H1 (cell line): ENCODE measurements at regions not wholly inside any gene's neighbourhood (a gene's known extent, or its start where the extent isn't known, plus 50 kb on each side); places are given as distances from the start of the nearest gene placed in this dataset.

Experiments
- CTCF ChIA-PET: fragments of 300-600 bp; sonication (Branson Sonifier 250); formaldehyde crosslinking; loops from one replicate; lab custom pipeline; 2021; ENCODE audit not compliant: partially characterized antibody; lab: Charles Lee
- POLR2A ChIA-PET: fragments of 300-600 bp; sonication (Branson Sonifier 250); formaldehyde crosslinking; loops from one replicate; lab custom pipeline; 2021; ENCODE audit warnings: inconsistent platforms; ENCODE audit not compliant: partially characterized antibody; lab: Charles Lee
- DNase-seq, 2 experiments: peaks; one replicate each; pipeline versions ENCODE4 v3.0.0 to v3.0.0-alpha.2; 2010 to 2022; ENCODE audit warnings: low spot score in 2 of 2, low read depth in 1 of 2, mixed read lengths in 1 of 2
- FAIRE-seq: peaks from 2 replicates; lab custom pipeline; 2011; peaks lifted over from hg19 to GRCh38; lab: Jason Lieb, UNC
- H2AFZ ChIP-seq: 2 replicates; pipeline ENCODE4 v1.8.1; 2012; ENCODE audit warnings: low read length, inconsistent platforms
- H2AK5ac ChIP-seq: 2 replicates; pipeline ENCODE4 v1.6.1; 2013; ENCODE audit warnings: low read depth, low read length
- H2BK120ac ChIP-seq: replicated peaks from 2 replicates; pipeline ENCODE3; 2013; ENCODE audit warnings: low read depth, low read length, inconsistent platforms
- H2BK12ac ChIP-seq: 2 replicates; pipeline ENCODE4 v1.6.1; 2013; ENCODE audit warnings: low read depth, low read length
- H2BK15ac ChIP-seq: 2 replicates; pipeline ENCODE4 v1.6.1; 2013; ENCODE audit warnings: low read length
- H2BK20ac ChIP-seq: 2 replicates; pipeline ENCODE4 v1.6.1; 2013; ENCODE audit warnings: low read length
- H2BK5ac ChIP-seq: 2 replicates; pipeline ENCODE4 v1.6.1; 2013; ENCODE audit warnings: low read depth, low read length
- H3K14ac ChIP-seq: 2 replicates; pipeline ENCODE4 v1.6.1; 2013; ENCODE audit warnings: inconsistent platforms; ENCODE audit not compliant: insufficient read length
- H3K18ac ChIP-seq: 2 replicates; pipeline ENCODE4 v1.6.1; 2013; ENCODE audit warnings: low read length; ENCODE audit errors: extremely low read depth
- H3K23ac ChIP-seq: 2 replicates; pipeline ENCODE4 v1.6.1; 2013; ENCODE audit warnings: inconsistent platforms; ENCODE audit not compliant: insufficient read length
- H3K23me2 ChIP-seq: 2 replicates; pipeline ENCODE4 v1.6.1; 2013; ENCODE audit warnings: low read depth, low read length
- H3K27ac ChIP-seq: 2 replicates; pipeline ENCODE4 v1.6.1; 2011; ENCODE audit warnings: low read depth, low read length, inconsistent platforms
- H3K27me3 ChIP-seq, 4 experiments: replicated peaks in 1 of 4; 1 replicate in 1 of 4; 2 replicates in 3 of 4; pipeline versions ENCODE4 v1.6.1 to v1.8.1; 2011 to 2013; ENCODE audit warnings: low read length in 3 of 4, mild to moderate bottlenecking in 3 of 4, inconsistent platforms in 2 of 4, mixed read lengths in 2 of 4, moderate library complexity in 1 of 4; ENCODE audit not compliant: control insufficient read depth in 3 of 4, insufficient read depth in 3 of 4; ENCODE audit errors: extremely low read depth in 1 of 4
- H3K36me3 ChIP-seq, 4 experiments: 2 replicates each; pipeline versions ENCODE4 v1.6.1 to v1.8.1; 2011 to 2013; ENCODE audit warnings: mild to moderate bottlenecking in 4 of 4, low read length in 3 of 4, moderate library complexity in 2 of 4, control low read depth in 1 of 4, inconsistent platforms in 1 of 4; ENCODE audit not compliant: insufficient read depth in 4 of 4, control insufficient read depth in 2 of 4
- H3K4ac ChIP-seq: replicated peaks from 2 replicates; pipeline ENCODE3; 2013; ENCODE audit warnings: low read length, low read depth, mixed read lengths, inconsistent platforms; ENCODE audit not compliant: insufficient read length
- H3K4me1 ChIP-seq, 4 experiments: replicated peaks in 1 of 4; 1 replicate in 1 of 4; 2 replicates in 3 of 4; pipeline versions ENCODE4 v1.6.1 to v1.8.1; 2011 to 2013; ENCODE audit warnings: low read length in 3 of 4, inconsistent platforms in 2 of 4, mixed read lengths in 1 of 4; ENCODE audit not compliant: insufficient read depth in 4 of 4, control insufficient read depth in 3 of 4
- H3K4me2 ChIP-seq, 2 experiments: 2 replicates each; pipeline versions ENCODE4 v1.6.1 to v1.8.1; 2011 to 2013; ENCODE audit warnings: low read depth in 2 of 2, low read length in 2 of 2, control low read depth in 1 of 2, inconsistent platforms in 1 of 2, mild to moderate bottlenecking in 1 of 2; ENCODE audit not compliant: insufficient read depth in 1 of 2
- H3K4me3 ChIP-seq, 4 experiments: fragments of 200-600, 300-600 bp in 1 of 4; sonication (generic), shearing (Covaris generic), sonication (Bioruptor Twin) in 1 of 4; 2 replicates each; pipeline versions ENCODE4 v1.5.1 to v1.8.1; 2011 to 2016; ENCODE audit warnings: low read length in 4 of 4, low read depth in 3 of 4, control low read depth in 2 of 4, inconsistent platforms in 2 of 4, mild to moderate bottlenecking in 2 of 4, mixed read lengths in 1 of 4, moderate library complexity in 1 of 4; ENCODE audit not compliant: insufficient read depth in 2 of 4; ENCODE audit errors: extremely low read depth in 1 of 4
- H3K56ac ChIP-seq: replicated peaks from 2 replicates; pipeline ENCODE3; 2013; ENCODE audit warnings: low read depth, mild to moderate bottlenecking, mixed read lengths, low read length, inconsistent platforms; ENCODE audit not compliant: insufficient read length
- H3K79me1 ChIP-seq: 2 replicates; pipeline ENCODE4 v1.6.1; 2013; ENCODE audit warnings: low read depth, low read length, control low read depth
- H3K79me2 ChIP-seq, 2 experiments: 2 replicates each; pipeline versions ENCODE4 v1.6.1 to v1.8.1; 2012 to 2013; ENCODE audit warnings: low read length in 2 of 2, mild to moderate bottlenecking in 2 of 2, inconsistent platforms in 1 of 2; ENCODE audit not compliant: insufficient read depth in 2 of 2, control insufficient read depth in 1 of 2
- H3K9ac ChIP-seq, 4 experiments: replicated peaks in 1 of 4; 1 replicate in 1 of 4; 2 replicates in 3 of 4; pipeline versions ENCODE4 v1.6.1 to v1.8.1; 2011 to 2013; ENCODE audit warnings: low read depth in 3 of 4, low read length in 3 of 4, control low read depth in 2 of 4, mild to moderate bottlenecking in 2 of 4, moderate library complexity in 2 of 4, inconsistent platforms in 1 of 4; ENCODE audit errors: extremely low read depth in 1 of 4
- H3K9me3 ChIP-seq, 2 experiments: 2 replicates each; pipeline versions ENCODE4 v1.6.1 to v1.8.1; 2012 to 2013; ENCODE audit warnings: mild to moderate bottlenecking in 2 of 2, moderate library complexity in 2 of 2, control low read depth in 1 of 2, inconsistent platforms in 1 of 2, low read depth in 1 of 2, low read length in 1 of 2, mixed read lengths in 1 of 2; ENCODE audit not compliant: insufficient read depth in 2 of 2
- H4K20me1 ChIP-seq, 2 experiments: replicated peaks in 1 of 2; 2 replicates each; pipeline versions ENCODE3 to v1.8.1; 2011 to 2013; ENCODE audit warnings: inconsistent platforms in 2 of 2, low read length in 2 of 2, mild to moderate bottlenecking in 1 of 2; ENCODE audit not compliant: insufficient read depth in 2 of 2, control insufficient read depth in 1 of 2
- H4K5ac ChIP-seq: 2 replicates; pipeline ENCODE4 v1.6.1; 2013; ENCODE audit warnings: low read length, low read depth, mixed read lengths, inconsistent platforms; ENCODE audit not compliant: insufficient read length
- H4K8ac ChIP-seq: 2 replicates; pipeline ENCODE4 v1.8.0; 2013; ENCODE audit warnings: mild to moderate bottlenecking, moderate library complexity, low read length, inconsistent platforms; ENCODE audit not compliant: insufficient read depth; ENCODE audit errors: extremely low read depth
- H4K91ac ChIP-seq: replicated peaks from 2 replicates; pipeline ENCODE3; 2013; ENCODE audit warnings: low read length, mixed read lengths, inconsistent platforms; ENCODE audit not compliant: insufficient read length
- CEBPB ChIP-seq: IDR thresholded peaks from 2 replicates; pipeline ENCODE4 v1.6.1; 2012; ENCODE audit warnings: low read depth, low read length
- NRF1 ChIP-seq: IDR thresholded peaks from 2 replicates; pipeline ENCODE4 v1.6.1; 2011; ENCODE audit warnings: mild to moderate bottlenecking, low read depth, low read length, improper control_type of control experiment
- WGBS, 2 experiments: shearing (Covaris generic) in 1 of 2; methylation state at CpG; one replicate each; pipeline versions ENCODE4 v1.1.6 to v1.1.7; 2013 to 2015; ENCODE audit warnings: low lambda C conversion rate in 2 of 2, mixed read lengths in 2 of 2, inconsistent platforms in 1 of 2, low coverage in 1 of 2, missing lambda C conversion rate in 1 of 2; ENCODE audit not compliant: insufficient replicate concordance in 2 of 2, insufficient coverage in 1 of 2, insufficient read length in 1 of 2; ENCODE audit errors: extremely low coverage in 1 of 2, missing lambda C conversion rate in 1 of 2; 5-methylcytosine and 5-hydroxymethylcytosine counted together

DNA sequence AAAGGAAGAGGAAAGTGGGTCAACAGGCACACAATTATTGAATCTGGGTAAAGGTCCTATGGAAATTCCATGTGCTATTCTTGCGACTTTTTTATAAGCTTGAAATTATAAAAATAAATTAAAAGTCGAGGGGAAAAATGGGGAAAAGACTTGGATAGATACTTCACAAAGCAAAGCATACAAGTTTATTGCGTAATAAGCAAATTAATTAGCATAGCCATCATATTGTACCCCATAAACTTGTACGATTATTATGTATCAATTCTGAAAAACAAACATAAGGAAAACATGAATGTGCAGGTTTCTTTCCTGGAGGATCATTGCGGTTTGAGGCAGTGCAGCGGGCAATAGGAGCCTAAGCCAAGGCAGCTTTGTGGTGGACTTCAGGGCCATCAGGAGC, 351.6 kb upstream of the NOX3 start:
- Histone ChIP-seq H2AFZ (no peak overlapping the region), H3K23ac (no peak overlapping the region), H2BK20ac (no peak overlapping the region), H3K14ac (no peak overlapping the region), H4K8ac (no peak overlapping the region), H3K56ac (no peak overlapping the region), H3K4me2 (no peak overlapping the region), H2BK120ac (no peak overlapping the region), H2BK15ac (no peak overlapping the region), H2AK5ac (no peak overlapping the region), H3K79me2 (no peaks in the 10 kb centered on the region), H3K27ac (no peak overlapping the region), H3K9ac (no peak overlapping the region), H3K9me3 (no peaks in the 10 kb centered on the region), H3K4me3 (no peak overlapping the region), H3K18ac (no peak overlapping the region), H4K20me1 (no peaks in the 10 kb centered on the region), H3K4ac (no peak overlapping the region), H2BK12ac (no peak overlapping the region), H4K91ac (no peak overlapping the region), H3K27me3 (no peaks in the 10 kb centered on the region), H3K4me1 (no peaks in the 10 kb centered on the region), H3K36me3 (no peaks in the 10 kb centered on the region), H4K5ac (no peak overlapping the region), H2BK5ac (no peak overlapping the region), H3K23me2 (no peaks in the 10 kb centered on the region), H3K79me1 (no peaks in the 10 kb centered on the region)
- 94% methylated on average over 6 of the region's 6 CpGs; no CpG with 5 or more reads in 1 of the 2 experiments for WGBS, 2 experiments
- ChIA-PET CTCF (interaction anchor here (0.6 to 0.7 kb wide), 2 partner anchors 289 to 408 kb away, joined by 3 read pairs; no protein-coding TSS in a partner anchor), POLR2A (no interaction called here)
- TF ChIP-seq CEBPB, result peak; percentile 69; the same call in 1 of the 2 replicates
- TF ChIP-seq NRF1, result no peak
- DNase-seq (no peak), FAIRE-seq (no peak)
